ENCODE measurements at regions not wholly inside any gene's neighbourhood (a gene's known extent, or its start where the extent isn't known, plus 50 kb on each side); places are given as distances from the start of the nearest gene placed in this dataset.

DNA sequence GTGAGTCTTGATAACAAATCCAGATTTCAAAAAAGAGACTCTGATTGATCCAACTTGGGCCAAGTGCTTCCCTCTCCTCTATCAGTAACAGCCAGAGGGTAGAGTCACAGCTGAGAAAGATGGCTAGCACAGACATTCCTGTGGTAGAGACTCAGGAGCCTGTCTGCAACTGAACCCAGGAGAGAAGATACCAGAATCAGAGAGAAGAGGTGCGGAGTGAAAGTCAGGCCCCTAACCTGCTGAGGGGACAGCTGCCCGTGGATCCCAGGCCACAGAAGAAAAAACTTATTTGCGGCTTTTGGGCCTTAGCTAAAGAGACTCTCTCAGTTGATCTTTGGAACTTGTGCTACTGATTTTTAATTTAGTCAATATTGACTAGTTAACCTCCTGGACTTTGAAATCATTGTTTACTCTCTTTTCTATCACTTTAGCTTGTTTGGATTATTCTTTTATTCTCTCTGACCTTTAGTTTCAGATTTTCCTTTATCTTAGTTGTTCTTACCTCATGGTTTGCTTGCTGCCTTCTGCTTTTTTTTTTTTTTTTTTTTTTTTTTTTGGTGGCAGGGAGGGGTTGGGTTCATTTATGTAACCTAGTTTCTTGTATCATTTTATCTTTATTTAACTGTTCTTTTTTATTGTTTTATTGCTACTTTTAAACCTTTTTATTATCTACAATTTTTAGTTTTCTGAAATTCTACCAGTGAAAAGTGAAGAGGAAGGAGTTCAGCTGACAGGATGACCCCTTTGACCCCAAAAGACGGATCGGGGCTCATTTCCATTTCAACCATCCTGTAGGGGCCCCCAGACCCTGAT, 154.9 kb upstream of the KRR1 start:
- TF ChIP-seq, protein P1, sequence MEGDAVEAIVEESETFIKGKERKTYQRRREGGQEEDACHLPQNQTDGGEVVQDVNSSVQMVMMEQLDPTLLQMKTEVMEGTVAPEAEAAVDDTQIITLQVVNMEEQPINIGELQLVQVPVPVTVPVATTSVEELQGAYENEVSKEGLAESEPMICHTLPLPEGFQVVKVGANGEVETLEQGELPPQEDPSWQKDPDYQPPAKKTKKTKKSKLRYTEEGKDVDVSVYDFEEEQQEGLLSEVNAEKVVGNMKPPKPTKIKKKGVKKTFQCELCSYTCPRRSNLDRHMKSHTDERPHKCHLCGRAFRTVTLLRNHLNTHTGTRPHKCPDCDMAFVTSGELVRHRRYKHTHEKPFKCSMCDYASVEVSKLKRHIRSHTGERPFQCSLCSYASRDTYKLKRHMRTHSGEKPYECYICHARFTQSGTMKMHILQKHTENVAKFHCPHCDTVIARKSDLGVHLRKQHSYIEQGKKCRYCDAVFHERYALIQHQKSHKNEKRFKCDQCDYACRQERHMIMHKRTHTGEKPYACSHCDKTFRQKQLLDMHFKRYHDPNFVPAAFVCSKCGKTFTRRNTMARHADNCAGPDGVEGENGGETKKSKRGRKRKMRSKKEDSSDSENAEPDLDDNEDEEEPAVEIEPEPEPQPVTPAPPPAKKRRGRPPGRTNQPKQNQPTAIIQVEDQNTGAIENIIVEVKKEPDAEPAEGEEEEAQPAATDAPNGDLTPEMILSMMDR (conservative IDR thresholded peaks at IDR 0.05; ENCODE audit: low read depth, low read length), result no peak
- no peak for TF ChIP-seq RFX5 (IDR thresholded peaks at IDR 0.05; ENCODE audit: low read depth, low read length)
- no peak for TF ChIP-seq POLR2A (IDR thresholded peaks at IDR 0.05; ENCODE audit: low read depth, low read length)
- no peak for TF ChIP-seq NFE2L2 (IDR thresholded peaks at IDR 0.05; ENCODE audit: low read depth, low read length)
- TF ChIP-seq RAD21 (IDR thresholded peaks at IDR 0.05; ENCODE audit: low read length), result no peak
- TF ChIP-seq, protein P2, sequence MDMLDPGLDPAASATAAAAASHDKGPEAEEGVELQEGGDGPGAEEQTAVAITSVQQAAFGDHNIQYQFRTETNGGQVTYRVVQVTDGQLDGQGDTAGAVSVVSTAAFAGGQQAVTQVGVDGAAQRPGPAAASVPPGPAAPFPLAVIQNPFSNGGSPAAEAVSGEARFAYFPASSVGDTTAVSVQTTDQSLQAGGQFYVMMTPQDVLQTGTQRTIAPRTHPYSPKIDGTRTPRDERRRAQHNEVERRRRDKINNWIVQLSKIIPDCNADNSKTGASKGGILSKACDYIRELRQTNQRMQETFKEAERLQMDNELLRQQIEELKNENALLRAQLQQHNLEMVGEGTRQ (IDR thresholded peaks at IDR 0.05; ENCODE audit: low read depth, low read length), result no peak
- TF ChIP-seq, protein P3, sequence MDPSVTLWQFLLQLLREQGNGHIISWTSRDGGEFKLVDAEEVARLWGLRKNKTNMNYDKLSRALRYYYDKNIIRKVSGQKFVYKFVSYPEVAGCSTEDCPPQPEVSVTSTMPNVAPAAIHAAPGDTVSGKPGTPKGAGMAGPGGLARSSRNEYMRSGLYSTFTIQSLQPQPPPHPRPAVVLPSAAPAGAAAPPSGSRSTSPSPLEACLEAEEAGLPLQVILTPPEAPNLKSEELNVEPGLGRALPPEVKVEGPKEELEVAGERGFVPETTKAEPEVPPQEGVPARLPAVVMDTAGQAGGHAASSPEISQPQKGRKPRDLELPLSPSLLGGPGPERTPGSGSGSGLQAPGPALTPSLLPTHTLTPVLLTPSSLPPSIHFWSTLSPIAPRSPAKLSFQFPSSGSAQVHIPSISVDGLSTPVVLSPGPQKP (IDR thresholded peaks at IDR 0.05; ENCODE audit: borderline replicate concordance, low read depth, low read length), result no peak
- no peak for TF ChIP-seq BHLHE40 (IDR thresholded peaks at IDR 0.05; ENCODE audit: low read depth, low read length)
- no peak for TF ChIP-seq CEBPB (IDR thresholded peaks at IDR 0.05; ENCODE audit: low read depth, low read length)
- no peak for TF ChIP-seq CHD1 (IDR thresholded peaks at IDR 0.05; ENCODE audit: low read depth, low read length)
